Loucy (cell line): ENCODE measurements at regions not wholly inside any gene's neighbourhood (a gene's known extent, or its start where the extent isn't known, plus 50 kb on each side); places are given as distances from the start of the nearest gene placed in this dataset.

Experiments used
- CTCF ChIP-seq: fragments of 200-600 bp; sonication (generic); conservative IDR thresholded peaks from 2 replicates; pipeline ENCODE4 v1.5.1; 2014; ENCODE audit warnings: mild to moderate bottlenecking, antibody characterized with exemption, low read length
- EZH2phosphoT487 ChIP-seq: fragments of 200-600 bp; IDR thresholded peaks from 2 replicates; pipeline ENCODE4 v1.6.1; 2018; ENCODE audit warnings: antibody characterized with exemption, mild to moderate bottlenecking, moderate library complexity, borderline replicate concordance

GRCh38 chr12:126891789-126892188 lies 1375.2 kb upstream of the TMEM132C start:
- TF ChIP-seq CTCF (no peak), EZH2phosphoT487 (no peak)
